Stimulated activated CD8-positive, alpha-beta memory T cell treated with anti-CD3 and anti-CD28 coated beads, Interleukin-7, amount 100 ng/mL, for 4 hours (primary cell): ENCODE measurements at regions not wholly inside any gene's neighbourhood (a gene's known extent, or its start where the extent isn't known, plus 50 kb on each side); places are given as distances from the start of the nearest gene placed in this dataset.

Source experiments
- DNase-seq, 2 donors: peaks; one replicate each; pipeline ENCODE4 v3.0.0-alpha.2; 2020; ENCODE audit warnings: low read depth in 2 of 2

DNA sequence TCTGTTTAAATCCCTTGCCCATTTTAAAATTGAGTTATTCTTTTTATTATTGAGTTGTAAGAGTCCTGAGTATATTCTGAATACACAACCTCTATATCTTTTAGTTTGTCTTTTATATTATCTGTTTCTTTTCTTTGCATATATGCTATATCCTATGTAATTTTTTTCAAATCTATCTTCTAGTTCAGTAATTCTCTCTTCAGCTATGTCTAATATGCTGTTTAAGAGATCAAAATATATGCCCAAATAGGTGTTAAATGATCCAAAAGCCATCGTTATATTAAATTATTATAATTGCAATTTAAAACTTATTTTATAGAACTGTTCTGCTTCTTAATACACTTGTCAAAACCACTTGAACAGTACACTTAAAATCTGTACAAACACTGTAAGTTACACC lies 107.4 kb upstream of the TSPAN5 start:
- no peak for DNase-seq

DNA sequence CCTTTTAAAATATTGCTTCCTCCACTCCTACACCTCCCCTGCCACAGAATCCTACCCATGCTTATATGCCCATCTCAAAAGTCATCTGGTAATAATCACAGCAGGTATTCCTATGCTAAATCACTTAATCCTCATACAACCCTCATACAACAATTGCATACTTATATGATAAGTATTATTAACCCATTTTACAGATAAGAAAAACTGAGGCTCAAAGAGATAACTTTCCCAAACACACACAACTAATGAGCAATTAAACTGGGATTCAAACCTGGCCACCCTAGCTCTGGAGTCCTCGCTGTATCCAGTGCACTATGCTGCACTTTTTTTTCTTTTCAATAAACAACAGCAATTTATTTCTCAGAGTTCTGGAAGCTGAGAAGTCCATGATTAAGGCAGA lies 99.8 kb upstream of the TSPAN5 start:
- DNase-seq, result no peak

DNA sequence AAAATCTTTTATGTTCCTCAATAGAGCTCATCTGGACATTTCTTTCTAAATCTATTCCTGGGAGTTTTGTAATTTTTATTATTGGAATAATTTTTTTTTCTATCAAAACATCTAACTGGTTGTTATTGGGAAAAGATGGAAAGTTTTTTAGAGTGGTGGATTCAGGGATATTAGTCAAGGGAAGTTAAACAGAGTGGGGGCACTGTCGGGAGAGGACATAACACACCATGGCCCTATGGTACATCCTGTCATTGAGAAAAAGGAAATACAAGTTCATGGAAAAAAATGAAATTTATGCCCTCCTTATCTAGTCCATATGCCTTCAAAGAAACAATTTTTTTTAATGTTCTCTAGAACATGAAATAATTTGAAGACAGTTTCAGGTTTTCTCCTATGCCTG lies 96.3 kb upstream of the TSPAN5 start:
- DNase-seq, result no peak

DNA sequence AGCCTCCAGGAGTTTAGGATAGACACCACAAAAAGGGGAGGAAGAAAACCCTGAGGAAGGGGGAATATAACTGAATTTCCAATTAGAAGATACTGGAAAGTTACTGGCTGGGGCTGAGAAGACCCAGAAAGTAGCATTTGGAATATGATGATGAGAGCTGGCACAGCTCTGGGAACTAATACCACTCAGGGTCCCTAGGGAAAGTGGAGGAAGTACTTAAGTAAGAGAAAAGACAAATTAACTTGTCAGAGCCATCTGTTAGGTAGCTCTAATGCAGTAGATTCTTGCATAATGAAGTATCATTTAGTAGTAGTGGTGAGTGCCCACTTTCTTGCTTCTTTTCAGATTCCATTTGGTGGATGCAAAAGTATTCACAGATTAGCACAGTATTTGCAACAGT lies 90.8 kb upstream of the TSPAN5 start:
- DNase-seq, result no peak

DNA sequence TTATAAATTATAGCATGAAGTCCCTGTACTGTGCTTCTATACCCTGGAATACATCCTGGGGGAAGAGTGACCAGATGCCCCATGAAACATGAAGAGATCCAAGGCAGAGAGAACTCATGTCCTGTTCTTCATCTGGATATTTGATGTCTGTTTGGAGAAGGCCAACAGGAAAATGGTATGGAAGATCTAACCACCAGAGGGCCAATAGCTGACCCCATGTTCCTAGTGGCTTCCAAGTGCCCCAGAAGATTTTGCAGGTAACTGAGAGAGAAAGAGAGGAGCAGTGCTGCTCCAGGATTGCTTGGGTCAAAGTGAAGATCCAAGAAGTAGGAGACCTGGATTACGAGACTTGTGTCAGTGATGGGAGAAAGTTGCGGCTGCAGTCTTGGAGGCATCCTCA lies 90.2 kb upstream of the TSPAN5 start:
- no peak for DNase-seq

DNA sequence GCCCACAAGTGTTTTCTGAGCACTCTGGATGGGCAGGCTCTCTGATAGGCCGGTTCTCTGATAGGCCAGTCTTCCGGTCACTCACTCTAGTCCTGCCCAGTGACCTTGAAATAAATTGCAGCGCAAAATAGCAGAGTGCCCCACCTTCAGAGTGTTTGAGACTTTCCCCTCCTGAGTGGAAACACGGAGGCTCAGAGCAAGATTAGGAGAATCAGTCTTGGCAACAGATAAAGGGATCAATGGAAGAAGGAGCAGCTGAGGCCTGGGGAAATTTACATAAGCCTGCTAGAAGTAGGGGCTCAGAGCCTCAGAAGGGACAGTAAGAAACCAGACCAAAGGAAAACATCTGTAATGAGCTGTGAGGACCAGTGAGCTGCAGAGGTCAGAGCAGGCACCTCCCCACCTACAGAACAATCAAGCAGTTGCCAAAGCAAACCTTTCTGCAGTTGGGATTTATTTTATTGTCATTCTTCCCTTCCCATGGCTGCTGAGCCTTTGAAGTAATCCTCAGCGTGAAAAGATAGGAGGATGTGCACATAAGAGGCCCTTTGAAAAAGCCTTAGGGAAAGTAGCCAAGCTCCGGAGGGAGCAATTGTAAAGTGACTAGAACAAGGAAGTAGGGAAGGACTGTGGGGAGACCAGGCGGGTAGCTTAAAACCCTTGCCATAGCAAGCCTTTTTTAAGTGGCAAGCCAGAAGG lies 89.1 kb upstream of the TSPAN5 start:
- no peak for DNase-seq

DNA sequence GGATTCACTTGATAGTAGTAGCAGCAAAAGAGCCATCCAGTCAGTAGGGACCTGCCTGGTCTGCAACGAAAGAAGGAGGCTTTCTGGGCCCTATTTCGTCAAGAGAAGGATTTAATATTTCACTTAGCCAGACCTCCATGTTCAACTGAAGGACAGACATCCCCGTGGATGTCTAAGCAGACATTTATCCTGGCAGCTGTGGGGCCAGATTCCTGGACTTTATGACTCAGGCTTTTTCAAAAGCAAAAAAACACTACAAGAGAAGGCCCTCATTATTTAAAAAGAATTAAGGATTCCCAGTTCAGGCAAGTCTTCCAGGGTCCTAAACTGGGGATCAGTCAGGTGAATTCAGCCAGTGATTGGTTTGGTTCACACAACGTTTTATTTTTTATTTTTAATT lies 88.5 kb upstream of the TSPAN5 start:
- no peak for DNase-seq

DNA sequence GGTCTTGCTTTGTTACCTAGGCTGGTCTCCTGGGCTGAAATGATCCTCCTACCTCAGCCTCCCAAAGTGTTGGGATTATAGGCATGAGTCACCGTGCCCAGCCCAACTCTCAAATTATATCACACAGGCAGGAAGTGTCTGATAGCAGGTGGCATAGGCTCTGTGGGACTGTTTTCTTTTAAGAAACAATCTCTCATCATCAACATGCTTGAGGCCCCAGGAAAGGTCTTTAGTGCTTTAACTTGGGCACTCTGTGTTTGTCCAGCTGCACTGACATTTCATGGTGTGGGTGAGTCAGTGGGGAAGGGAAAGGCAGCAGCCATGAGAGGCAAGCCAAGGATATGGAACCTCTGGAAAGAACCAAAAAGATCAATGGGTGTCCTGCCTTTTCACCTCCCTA lies 88.1 kb upstream of the TSPAN5 start:
- DNase-seq, result no peak

DNA sequence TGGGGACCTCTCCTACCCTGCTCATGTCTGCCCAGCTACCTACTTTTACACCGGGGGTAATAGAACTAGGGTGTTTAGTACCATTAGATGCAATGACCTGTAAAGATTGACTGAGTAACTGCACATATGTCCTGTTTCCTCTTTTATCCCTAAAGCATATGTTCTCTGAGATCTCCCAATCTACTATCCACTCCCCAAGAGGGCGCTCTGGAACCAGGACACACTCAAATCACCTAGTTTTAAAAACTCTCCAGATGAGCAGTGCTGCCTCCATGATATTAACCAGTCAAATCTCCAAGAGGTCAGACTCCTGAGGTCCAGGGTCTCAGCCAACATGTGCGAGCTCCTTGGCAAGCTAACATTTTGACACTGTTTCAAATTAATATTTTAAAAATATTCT lies 87.0 kb upstream of the TSPAN5 start:
- DNase-seq, result no peak

DNA sequence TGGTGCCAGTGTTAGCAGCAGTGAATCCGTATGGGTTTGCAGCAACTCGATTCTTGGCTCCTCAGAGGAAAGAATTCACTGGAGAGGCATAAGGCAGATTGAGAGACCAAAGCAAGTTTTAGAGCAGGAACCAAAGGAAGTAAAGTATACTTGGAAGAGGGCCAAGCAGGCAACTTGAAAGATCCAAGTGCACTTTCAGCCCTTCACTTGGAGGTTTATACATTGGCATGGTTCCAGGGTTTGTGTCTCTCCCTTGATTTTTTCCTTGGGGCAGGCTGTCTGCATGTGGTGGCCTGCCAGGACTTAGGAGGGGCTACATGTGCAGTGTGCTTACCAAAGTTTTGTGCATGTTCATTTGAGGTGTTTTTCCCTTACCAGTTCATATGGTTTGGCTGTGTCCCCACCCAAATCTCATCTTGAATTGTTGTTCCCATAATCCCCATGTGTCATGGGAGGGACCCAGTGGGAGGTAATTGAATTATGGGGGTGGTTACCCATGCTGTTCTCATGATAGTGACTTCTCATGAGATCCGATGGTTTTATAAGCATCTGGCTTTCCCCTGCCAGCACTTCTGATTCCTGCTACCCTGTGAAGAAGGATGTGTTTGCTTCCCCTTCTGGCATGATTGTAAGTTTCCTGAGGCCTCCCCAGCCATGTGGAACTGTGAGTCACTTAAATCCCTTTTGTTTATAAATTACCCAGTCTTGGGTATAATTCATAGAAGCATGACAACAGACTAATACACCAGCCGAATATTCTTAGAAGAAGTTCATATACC lies 86.2 kb upstream of the TSPAN5 start:
- no peak for DNase-seq

DNA sequence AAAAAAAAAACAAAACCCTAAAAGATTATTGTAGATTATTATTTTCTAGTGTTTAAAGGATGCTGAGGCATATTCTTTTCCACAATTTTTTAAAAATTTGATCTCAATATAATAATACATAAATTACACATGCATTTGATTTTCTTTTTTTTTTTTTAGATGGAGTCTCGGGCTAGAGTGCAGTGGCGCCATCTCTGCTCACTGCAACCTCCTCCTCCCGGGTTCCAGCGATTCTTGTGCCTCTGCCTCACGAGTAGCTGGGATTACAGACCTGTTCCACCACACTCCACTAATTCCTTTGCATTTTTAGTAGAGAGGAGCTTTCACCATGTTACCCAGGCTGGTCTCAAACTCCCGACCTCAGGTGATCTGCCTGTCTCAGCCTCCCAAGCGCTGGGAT lies 83.5 kb upstream of the TSPAN5 start:
- DNase-seq, result no peak

DNA sequence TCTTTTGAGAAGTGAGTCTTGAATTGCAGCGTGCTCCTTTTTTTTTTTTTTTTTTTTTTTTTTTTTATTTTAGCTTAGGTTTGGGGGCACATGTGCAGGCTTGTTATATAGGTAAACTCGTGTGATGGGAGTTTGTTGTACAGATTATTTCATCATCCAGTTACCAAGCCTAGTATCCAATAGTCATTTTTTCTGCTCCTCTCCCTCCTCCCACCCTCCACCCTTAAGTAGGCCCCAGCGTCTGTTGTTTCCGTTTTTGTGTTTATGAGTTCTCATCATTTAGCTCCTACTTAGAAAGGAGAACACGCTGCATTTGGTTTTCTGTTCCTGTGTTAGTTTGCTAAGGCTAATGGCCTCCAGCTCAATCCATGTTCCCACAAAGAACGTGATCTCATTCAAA lies 81.3 kb upstream of the TSPAN5 start:
- DNase-seq, result no peak

DNA sequence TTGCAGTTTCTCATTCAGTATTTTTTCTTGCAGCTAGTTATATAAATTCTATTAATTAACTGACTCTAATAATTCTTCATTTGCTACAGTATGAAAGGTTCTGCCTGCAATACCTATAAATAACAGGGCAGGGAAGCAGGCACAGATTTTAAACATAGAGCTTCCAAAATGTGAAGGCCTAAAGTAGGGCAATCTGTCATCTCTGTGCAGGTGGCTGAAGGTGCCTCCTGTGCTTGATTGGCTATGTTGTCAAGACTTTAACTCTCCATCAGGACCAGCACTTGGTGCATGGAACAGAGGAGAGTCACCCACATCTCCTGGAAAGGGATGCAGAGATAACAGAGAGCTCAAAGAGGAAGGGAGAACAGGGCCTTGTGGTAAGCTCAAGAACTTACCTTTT lies 75.2 kb upstream of the TSPAN5 start:
- DNase-seq, result no peak

DNA sequence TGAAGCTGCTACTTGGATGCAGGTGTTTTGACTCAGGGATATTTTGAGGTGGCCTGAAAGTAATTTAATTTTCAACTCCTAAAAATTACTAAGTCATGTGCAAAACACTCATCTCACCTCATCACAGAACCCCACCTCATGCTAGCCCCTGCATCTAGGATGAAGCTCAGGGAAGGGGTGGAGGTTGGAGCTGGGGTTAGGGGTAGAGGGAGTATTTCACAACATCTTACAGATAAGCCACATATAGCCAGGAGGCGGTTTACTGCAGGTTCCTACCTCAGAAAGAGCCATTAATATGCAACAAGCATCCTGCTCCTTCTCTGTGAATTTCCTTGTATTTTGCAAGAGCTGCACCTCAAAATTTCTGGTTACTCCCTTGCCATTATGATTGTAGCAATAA lies 70.5 kb upstream of the TSPAN5 start:
- no peak for DNase-seq

DNA sequence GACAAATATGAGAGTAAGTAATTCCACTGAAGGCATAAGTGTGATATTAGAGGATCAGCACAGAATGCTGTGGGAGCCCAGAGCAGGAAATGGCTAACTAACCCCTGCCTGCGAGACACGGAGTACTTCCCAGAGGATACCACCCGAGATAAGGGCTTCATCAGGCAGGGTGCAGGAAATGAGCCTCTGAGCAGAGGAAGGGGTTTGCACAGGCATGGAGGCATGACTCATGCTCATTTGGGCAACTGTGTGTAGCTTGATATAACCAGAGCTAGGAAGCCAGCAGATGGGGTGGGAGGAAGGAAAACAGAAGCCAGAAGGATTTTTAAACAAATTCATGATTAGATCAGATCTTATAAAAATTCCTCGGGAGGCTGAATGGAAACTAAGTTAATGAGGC lies 70.0 kb upstream of the TSPAN5 start:
- DNase-seq, result no peak

DNA sequence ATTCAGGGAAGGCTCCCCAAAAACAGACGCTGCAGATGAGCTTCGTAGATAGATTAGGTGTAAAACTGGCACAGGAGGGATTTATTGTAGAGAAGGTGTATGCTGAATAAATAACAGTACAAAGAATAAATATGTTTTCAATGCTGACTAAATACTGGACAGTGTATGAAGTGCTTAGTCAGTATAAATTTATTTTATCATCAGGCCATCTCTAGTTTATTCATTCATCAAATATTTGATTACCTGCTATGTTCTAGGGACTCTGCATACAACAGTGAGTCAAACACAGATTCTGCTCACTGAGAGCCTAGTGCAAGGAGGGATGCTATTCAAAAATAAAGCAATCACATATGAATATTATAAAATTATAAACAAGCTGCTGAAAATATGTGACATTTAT lies 63.6 kb upstream of the TSPAN5 start:
- no peak for DNase-seq

DNA sequence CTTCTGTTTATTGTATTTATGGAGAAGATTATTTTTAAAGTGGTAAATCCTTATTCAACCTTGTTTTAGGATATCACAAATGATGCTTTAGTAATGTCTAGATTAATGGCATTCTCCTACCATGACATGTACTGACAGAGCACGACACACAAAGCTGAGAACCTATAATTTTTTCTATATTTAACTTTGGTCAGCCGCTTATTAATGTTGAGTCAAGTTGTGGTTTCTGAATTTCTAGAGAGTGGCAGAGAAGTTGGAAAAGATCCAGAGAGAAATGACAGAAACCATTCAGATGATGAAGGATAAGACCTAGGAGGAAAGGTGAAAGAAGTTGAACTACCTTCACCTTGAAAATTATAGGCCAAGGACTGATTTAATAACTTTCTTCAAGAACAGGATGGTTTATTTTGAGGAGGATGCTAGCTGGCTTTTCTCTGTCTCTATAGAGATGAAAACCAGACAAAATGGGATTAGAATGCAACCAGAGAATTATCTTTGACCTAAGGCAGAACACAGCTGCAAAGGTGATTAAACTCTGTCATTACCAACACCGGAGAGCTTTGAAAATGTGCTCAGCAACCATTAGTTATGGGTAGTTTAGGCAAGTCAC lies 62.6 kb upstream of the TSPAN5 start:
- no peak for DNase-seq

DNA sequence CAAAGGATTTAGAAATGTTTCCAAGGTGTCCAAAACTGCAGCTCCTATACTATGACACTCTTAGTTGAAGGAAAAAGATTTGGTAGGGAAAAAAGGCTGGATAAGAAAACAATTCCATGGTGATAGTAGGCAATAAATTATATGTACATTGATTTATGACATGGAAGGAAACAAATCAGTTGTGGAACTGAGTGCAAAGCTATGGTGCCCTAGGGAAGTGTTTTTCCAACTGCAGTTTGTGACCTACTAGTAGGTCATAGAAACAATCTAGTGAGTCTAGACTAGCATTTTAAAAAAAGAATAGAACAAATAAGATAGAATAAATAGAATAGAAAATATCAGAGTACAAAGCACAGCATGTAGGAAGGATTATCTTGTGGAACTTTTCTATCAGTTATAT lies 58.4 kb upstream of the TSPAN5 start:
- no peak for DNase-seq

DNA sequence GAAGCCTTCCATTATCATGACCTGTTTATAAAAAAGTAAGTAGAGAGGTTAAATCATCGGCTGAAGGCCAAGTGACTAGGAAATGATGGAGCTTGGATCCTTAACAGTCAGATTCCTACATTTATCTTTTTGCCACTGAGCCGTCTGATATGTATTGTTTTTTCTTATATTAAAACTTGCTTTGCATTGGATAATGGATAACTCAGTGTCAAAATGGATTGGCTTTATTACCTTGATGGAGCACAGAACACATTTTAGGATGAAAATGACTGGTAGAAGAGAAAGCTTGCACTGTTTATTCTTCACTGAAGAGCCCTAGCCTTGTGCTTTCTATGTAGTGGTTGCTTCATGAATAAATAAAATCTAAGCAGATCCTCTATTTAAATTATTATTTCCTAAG lies 54.2 kb upstream of the TSPAN5 start:
- no peak for DNase-seq

DNA sequence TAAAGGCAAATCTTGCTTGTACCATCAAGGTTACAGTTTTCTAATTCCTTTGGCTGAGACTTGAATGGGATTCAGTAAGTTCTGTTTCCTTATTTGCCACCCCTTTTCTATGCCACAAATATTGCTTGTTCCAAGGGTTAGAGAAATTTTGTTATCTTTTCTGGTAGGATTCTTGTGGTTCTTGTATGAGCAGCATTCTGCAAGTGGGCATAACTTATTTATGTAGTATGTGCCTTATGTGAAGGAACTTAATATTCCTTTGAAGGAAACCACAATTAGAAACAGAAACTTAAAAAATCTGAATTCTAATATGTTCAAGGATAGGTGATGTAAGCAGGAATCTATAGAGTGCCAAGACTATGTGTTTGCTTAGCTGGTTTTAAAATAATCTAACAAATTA lies 53.1 kb upstream of the TSPAN5 start:
- no peak for DNase-seq

DNA sequence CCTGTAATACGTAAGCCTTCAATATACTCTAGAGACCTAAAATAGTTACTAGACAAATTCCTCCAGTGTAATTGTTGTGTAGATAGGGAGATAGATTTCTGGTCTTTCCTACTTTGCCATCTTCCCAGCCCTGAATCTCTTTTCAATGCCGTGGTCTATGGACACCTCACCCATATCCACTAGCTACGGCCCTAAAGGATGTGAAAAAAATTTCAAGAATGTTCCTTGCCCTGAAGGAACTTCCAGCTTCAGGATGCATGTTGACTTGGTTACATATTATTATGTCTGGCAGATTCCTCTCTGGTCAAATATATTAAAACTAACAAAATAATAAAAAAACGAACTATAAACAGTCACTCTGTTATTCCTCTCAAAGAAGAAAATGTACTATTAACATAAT lies 52.4 kb upstream of the TSPAN5 start:
- no peak for DNase-seq
